Adrenal gland (tissue), 9 donors: ENCODE measurements at regions not wholly inside any gene's neighbourhood (a gene's known extent, or its start where the extent isn't known, plus 50 kb on each side); places are given as distances from the start of the nearest gene placed in this dataset.

ENCODE experiments used
- DNase-seq, 7 donors: peaks; one replicate each; pipeline ENCODE4 v3.0.0-alpha.2; 2019 to 2020
- H3K27ac ChIP-seq, 5 donors: fragments of 200-600 bp; sonication (generic) in 4 of 5; 1 replicate in 3 of 5; 2 replicates in 2 of 5; pipeline versions ENCODE4 v1.5.1 to v1.8.0; 2016 to 2020; ENCODE audit warnings: mild to moderate bottlenecking in 1 of 5
- H3K27me3 ChIP-seq: fragments of 200-600 bp; 2 replicates; pipeline ENCODE4 v1.8.0; 2021
- H3K36me3 ChIP-seq, 2 donors: fragments of 200-600 bp; replicated peaks in 1 of 2; 1 replicate in 1 of 2; 2 replicates in 1 of 2; pipeline versions ENCODE4 v1.5.1 to v1.8.0; 2018 to 2022
- H3K4me1 ChIP-seq, 2 donors: fragments of 200-600 bp; replicated peaks in 1 of 2; 1 replicate in 1 of 2; 2 replicates in 1 of 2; pipeline versions ENCODE4 v1.5.1 to v1.8.0; 2018 to 2021
- H3K4me3 ChIP-seq, 4 donors: fragments of 200-600 bp; sonication (generic) in 3 of 4; one replicate each; pipeline ENCODE4 v1.5.1; 2016 to 2018
- H3K9me3 ChIP-seq, 3 donors: fragments of 200-600 bp; sonication (generic) in 1 of 3; replicated peaks in 1 of 3; 1 replicate in 2 of 3; 2 replicates in 1 of 3; pipeline versions ENCODE4 v1.5.1 to v1.8.0; 2016 to 2021
- CTCF ChIP-seq, 6 experiments: fragments of 450-650 bp in 4 of 6; fragments of 200-600 bp in 2 of 6; sonication (generic) in 1 of 6; IDR thresholded peaks; 1 replicate in 5 of 6; 2 replicates in 1 of 6; pipeline versions ENCODE4 v1.5.1 to v1.8.0; 2016 to 2021; ENCODE audit warnings: antibody characterized with exemption in 6 of 6, mild to moderate bottlenecking in 2 of 6, moderate library complexity in 1 of 6
- POLR2A ChIP-seq, 2 donors: fragments of 450-650 bp; IDR thresholded peaks; one replicate each; pipeline ENCODE4 v1.6.1; 2017; ENCODE audit warnings: antibody characterized with exemption in 2 of 2, mild to moderate bottlenecking in 2 of 2, moderate library complexity in 1 of 2
- WGBS, 4 donors: extraction: QIAGEN DNeasy Blood & Tissue Kit in 2 of 4; methylation state at CpG; one replicate each; pipeline versions ENCODE4 v1.1.5 to v1.1.7; 2013 to 2017; 5-methylcytosine and 5-hydroxymethylcytosine counted together
- intact Hi-C, 2 donors: fragments of 100-400 bp; cut with DNase I; formaldehyde crosslinking; loops; one replicate each; pipeline versions ENCODE4 v1.14.1 to v1.15.0; 2022 to 2023
- donor health status: healthy with polysubstance abuse.
- donor health status: Bipolar disorder and iron deficiency.
- donor health status: DM: yes; HTN: yes; CAD: no.
- donor health status: DM: no; HTN: no; CAD: no.
- donor health status: DM: no; HTN: no; CAD: no.

- 73 to 77% (median 75%) methylated on average over 4 of the region's 4 CpGs for WGBS, 4 donors
- DNase-seq = no peak
- H3K27me3 ChIP-seq = no peaks in the 10 kb centered on the region
- H3K36me3 ChIP-seq = no peaks in the 10 kb centered on the region
- H3K4me1 ChIP-seq = no peaks in the 10 kb centered on the region
- H3K4me3 ChIP-seq = no peak overlapping the region
- intact Hi-C loops = no loop called here
- no peaks in the 10 kb centered on the region for H3K9me3 ChIP-seq
- H3K27ac ChIP-seq = no peak overlapping the region
- TF ChIP-seq POLR2A (IDR thresholded peaks at IDR 0.05) (no peak), CTCF (IDR thresholded peaks at IDR 0.05) (no peak)
These were observed 84.5 kb downstream of the TMEM167A start for GRCh38 chr5:82992646-82993045.

- H3K27ac ChIP-seq = no peak overlapping the region
- H3K9me3 ChIP-seq = no peaks in the 10 kb centered on the region
- H3K36me3 ChIP-seq = no peaks in the 10 kb centered on the region
- intact Hi-C loops = no loop called here
- DNase-seq = no peak
- no peaks in the 10 kb centered on the region for H3K4me1 ChIP-seq
- WGBS, 4 donors = 55 to 76% (median 67%) methylated on average over 8 of the region's 8 CpGs
- no peak overlapping the region for H3K4me3 ChIP-seq
- no peaks in the 10 kb centered on the region for H3K27me3 ChIP-seq
- no peak for TF ChIP-seq CTCF (IDR thresholded peaks at IDR 0.05)
- no peak for TF ChIP-seq POLR2A (IDR thresholded peaks at IDR 0.05)
These were observed 85.4 kb downstream of the TMEM167A start for GRCh38 chr5:82991678-82992323.

GRCh38 chr5:82991059-82991458 is 86.1 kb downstream of the TMEM167A start:
- DNase-seq = no peak
- TF ChIP-seq POLR2A (IDR thresholded peaks at IDR 0.05) (no peak), CTCF (IDR thresholded peaks at IDR 0.05) (no peak)
- H3K27me3 ChIP-seq = no peaks in the 10 kb centered on the region
- no peaks in the 10 kb centered on the region for H3K4me1 ChIP-seq
- 71 to 93% (median 87%) methylated on average over 4 of the region's 4 CpGs for WGBS, 4 donors
- no peaks in the 10 kb centered on the region for H3K36me3 ChIP-seq
- H3K9me3 ChIP-seq = no peaks in the 10 kb centered on the region
- no peak overlapping the region for H3K27ac ChIP-seq
- no peak overlapping the region for H3K4me3 ChIP-seq
- intact Hi-C loops = no loop called here

- Histone ChIP-seq H3K9me3 (no peaks in the 10 kb centered on the region), H3K36me3 (no peaks in the 10 kb centered on the region), H3K4me1 (no peaks in the 10 kb centered on the region), H3K4me3 (no peak overlapping the region), H3K27me3 (no peaks in the 10 kb centered on the region), H3K27ac (no peak overlapping the region)
- intact Hi-C loops = no loop called here
- WGBS, 4 donors = 86 to 99% (median 91%) methylated on average over 2 of the region's 2 CpGs
- no peak for TF ChIP-seq POLR2A (IDR thresholded peaks at IDR 0.05)
- no peak for TF ChIP-seq CTCF (IDR thresholded peaks at IDR 0.05)
- DNase-seq = no peak
These were observed 90.0 kb downstream of the TMEM167A start for GRCh38 chr5:82987188-82987587.
